Stomach (tissue), 4 donors: ENCODE measurements at regions not wholly inside any gene's neighbourhood (a gene's known extent, or its start where the extent isn't known, plus 50 kb on each side); places are given as distances from the start of the nearest gene placed in this dataset.

Experiments used
- EP300 ChIP-seq: sonication (generic); formaldehyde crosslinking; IDR thresholded peaks from one replicate; pipeline ENCODE4 v1.6.1; 2017; ENCODE audit warnings: antibody characterized with exemption
- POLR2A ChIP-seq, 4 donors: fragments of 450-650 bp; IDR thresholded peaks; one replicate each; pipeline ENCODE4 v1.6.1; 2016; ENCODE audit warnings: antibody characterized with exemption in 4 of 4, control low read depth in 2 of 4, mild to moderate bottlenecking in 1 of 4, moderate library complexity in 1 of 4
- POLR2AphosphoS5 ChIP-seq, 3 donors: sonication (generic); formaldehyde crosslinking; IDR thresholded peaks; one replicate each; pipeline ENCODE4 v1.6.1; 2016; ENCODE audit warnings: antibody characterized with exemption in 3 of 3
- TF ChIP-seq, protein P1 (sequence below), 7 experiments: fragments of 450-650 bp in 4 of 7; fragments of 200-600 bp in 3 of 7; sonication (generic) in 3 of 7; IDR thresholded peaks; one replicate each; pipeline ENCODE4 v1.5.1; 2016 to 2019; ENCODE audit warnings: antibody characterized with exemption in 7 of 7, control low read depth in 2 of 7, mild to moderate bottlenecking in 1 of 7

DNA sequence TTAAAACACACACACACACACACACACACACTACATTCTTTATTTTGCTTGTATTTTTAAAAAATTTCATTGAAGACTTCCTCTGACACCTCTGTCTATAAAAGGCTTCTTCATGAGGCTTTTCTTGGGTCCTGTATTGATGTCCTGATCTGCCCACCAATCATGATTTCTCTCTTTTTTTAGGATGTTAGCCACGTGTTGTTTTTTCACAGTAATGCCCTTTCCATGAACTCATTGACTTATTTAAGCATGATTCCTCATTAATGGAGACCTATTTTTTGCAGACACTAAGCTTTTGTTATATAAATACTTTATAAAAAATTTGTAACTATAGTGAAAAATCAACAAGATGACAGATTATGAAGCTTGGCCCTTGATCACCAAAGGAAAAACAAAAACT is 173.8 kb upstream of the CNTNAP5 start:
- TF ChIP-seq, protein P1, sequence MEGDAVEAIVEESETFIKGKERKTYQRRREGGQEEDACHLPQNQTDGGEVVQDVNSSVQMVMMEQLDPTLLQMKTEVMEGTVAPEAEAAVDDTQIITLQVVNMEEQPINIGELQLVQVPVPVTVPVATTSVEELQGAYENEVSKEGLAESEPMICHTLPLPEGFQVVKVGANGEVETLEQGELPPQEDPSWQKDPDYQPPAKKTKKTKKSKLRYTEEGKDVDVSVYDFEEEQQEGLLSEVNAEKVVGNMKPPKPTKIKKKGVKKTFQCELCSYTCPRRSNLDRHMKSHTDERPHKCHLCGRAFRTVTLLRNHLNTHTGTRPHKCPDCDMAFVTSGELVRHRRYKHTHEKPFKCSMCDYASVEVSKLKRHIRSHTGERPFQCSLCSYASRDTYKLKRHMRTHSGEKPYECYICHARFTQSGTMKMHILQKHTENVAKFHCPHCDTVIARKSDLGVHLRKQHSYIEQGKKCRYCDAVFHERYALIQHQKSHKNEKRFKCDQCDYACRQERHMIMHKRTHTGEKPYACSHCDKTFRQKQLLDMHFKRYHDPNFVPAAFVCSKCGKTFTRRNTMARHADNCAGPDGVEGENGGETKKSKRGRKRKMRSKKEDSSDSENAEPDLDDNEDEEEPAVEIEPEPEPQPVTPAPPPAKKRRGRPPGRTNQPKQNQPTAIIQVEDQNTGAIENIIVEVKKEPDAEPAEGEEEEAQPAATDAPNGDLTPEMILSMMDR (IDR thresholded peaks at IDR 0.05): no peak
- no peak for TF ChIP-seq POLR2A (IDR thresholded peaks at IDR 0.05)
- no peak for TF ChIP-seq EP300
- TF ChIP-seq POLR2AphosphoS5 (IDR thresholded peaks at IDR 0.05): no peak
